NB4 (cell line): ENCODE measurements at regions not wholly inside any gene's neighbourhood (a gene's known extent, or its start where the extent isn't known, plus 50 kb on each side); places are given as distances from the start of the nearest gene placed in this dataset.

ENCODE experiments used
- CTCF ChIP-seq: IDR thresholded peaks from one replicate; pipeline ENCODE4 v1.5.1; 2012; ENCODE audit warnings: low read depth, low read length
- POLR2A ChIP-seq: IDR thresholded peaks from 2 replicates; pipeline ENCODE4 v1.6.1; 2011; ENCODE audit warnings: mild to moderate bottlenecking; ENCODE audit not compliant: insufficient read length; ENCODE audit errors: extremely low read depth

- TF ChIP-seq CTCF (no peak), POLR2A (no peak)
These were observed 269.7 kb downstream of the THBS2 start for GRCh38 chr6:168983925-168984324.
